ENCODE measurements at regions not wholly inside any gene's neighbourhood (a gene's known extent, or its start where the extent isn't known, plus 50 kb on each side); places are given as distances from the start of the nearest gene placed in this dataset.

GRCh38 chr17:77528516-77529327 is 388.0 kb downstream of the SEC14L1 start (continued):
- TF ChIP-seq RBM22 (optimal IDR thresholded peaks at IDR 0.05; ENCODE audit: low read length) = no peak
- peak; percentile 37; the same call in 1 of the 2 replicates for TF ChIP-seq TFDP2 (CRISPR knock-in tag; IDR thresholded peaks at IDR 0.05)
- no peak for TF ChIP-seq SRY (CRISPR knock-in tag; IDR thresholded peaks at IDR 0.05)
- TF ChIP-seq MYPOP (CRISPR knock-in tag; IDR thresholded peaks at IDR 0.05) = peak; percentile 96
- TF ChIP-seq HOXA3 (CRISPR knock-in tag; IDR thresholded peaks at IDR 0.05) = peak; percentile 47
- TF ChIP-seq HNRNPK (IDR thresholded peaks at IDR 0.05; ENCODE audit: low read depth, low read length, poor library complexity, severe bottlenecking) = peak; percentile 92
- peak; percentile 63; the same call in 1 of the 2 replicates for TF ChIP-seq TFDP1 (CRISPR knock-in tag; IDR thresholded peaks at IDR 0.05; ENCODE audit: borderline replicate concordance)
- no peak for TF ChIP-seq ZNF569 (CRISPR knock-in tag; IDR thresholded peaks at IDR 0.05; ENCODE audit: borderline replicate concordance)
- no peak for TF ChIP-seq ZNF589 (CRISPR knock-in tag; conservative IDR thresholded peaks at IDR 0.05)
- no peak for TF ChIP-seq MAFG (CRISPR knock-in tag; IDR thresholded peaks at IDR 0.05)
- no peak for TF ChIP-seq BCL3 (CRISPR knock-in tag; IDR thresholded peaks at IDR 0.05)
- no peak for TF ChIP-seq ZC3H4 (CRISPR knock-in tag; IDR thresholded peaks at IDR 0.05; ENCODE audit: borderline replicate concordance)
- TF ChIP-seq TSC22D2 (CRISPR knock-in tag; IDR thresholded peaks at IDR 0.05; ENCODE audit: borderline replicate concordance) = no peak
- no peak for TF ChIP-seq MLXIP (CRISPR knock-in tag; IDR thresholded peaks at IDR 0.05; ENCODE audit: borderline replicate concordance)
- no peak for TF ChIP-seq MLX (CRISPR knock-in tag; IDR thresholded peaks at IDR 0.05)
- TF ChIP-seq BRD4 (CRISPR knock-in tag; IDR thresholded peaks at IDR 0.05) = no peak
- TF ChIP-seq YY1 (IDR thresholded peaks at IDR 0.05; ENCODE audit: insufficient read depth, insufficient replicate concordance, low read depth, low read length) = no peak
- no peak for TF ChIP-seq TIGD3 (CRISPR knock-in tag; IDR thresholded peaks at IDR 0.05; ENCODE audit: borderline replicate concordance)
- no peak for TF ChIP-seq ZNF451 (CRISPR knock-in tag; IDR thresholded peaks at IDR 0.05)

Data from HepG2 (cell line).